Skin of body (tissue), 1 donor: ENCODE measurements at regions not wholly inside any gene's neighbourhood (a gene's known extent, or its start where the extent isn't known, plus 50 kb on each side); places are given as distances from the start of the nearest gene placed in this dataset. TPM values are rescaled to one million over a fixed set of nuclear protein-coding genes. Genes with fewer than 3 reads are reported as not detected.
A peak's percentile ranks its signal among the peaks of the same experiment; 100 is the strongest.

Experiments used
- small RNA-seq: library from RNA; depleted of rRNA; stranded (forward); fragments of <200 nt; gene quantifications from one replicate; pipeline ENCODE3, GENCODE V24; 2014; ENCODE audit warnings: low replicate concordance

Small RNA genes lying in the stretch of these regions (small RNA-seq; reads per million reads assigned to genes)
- gene RNA5SP214 (0.66 reads per million, percentile 71 among the genes with 10 or more reads in this experiment), gene RPS29P13 (not detected)
